Lower leg skin (tissue), 4 donors: ENCODE measurements at regions not wholly inside any gene's neighbourhood (a gene's known extent, or its start where the extent isn't known, plus 50 kb on each side); places are given as distances from the start of the nearest gene placed in this dataset.

Experiments
- DNase-seq, 2 donors: peaks; one replicate each; pipeline ENCODE4 v3.0.0-alpha.2; 2019; ENCODE audit warnings: low spot score in 2 of 2
- H3K4me3 ChIP-seq: fragments of 200-600 bp; sonication (generic); 2 replicates; pipeline ENCODE4 v1.5.1; 2017; ENCODE audit warnings: mild to moderate bottlenecking, low read depth; ENCODE audit not compliant: poor library complexity, severe bottlenecking
- POLR2A ChIP-seq, 2 donors: fragments of 450-650 bp; IDR thresholded peaks; one replicate each; pipeline ENCODE4 v1.6.1; 2016 to 2017; ENCODE audit warnings: antibody characterized with exemption in 2 of 2, mild to moderate bottlenecking in 1 of 2, moderate library complexity in 1 of 2
- WGBS, 2 donors: methylation state at CpG; one replicate each; pipeline ENCODE4 v1.1.5; 2018; 5-methylcytosine and 5-hydroxymethylcytosine counted together
- intact Hi-C: fragments of 100-400 bp; cut with DNase I; formaldehyde crosslinking; loops from one replicate; pipeline ENCODE4 v1.15.0; 2023; ENCODE audit warnings: low total_unique reads
- TF ChIP-seq, protein P1 (sequence below), 3 donors: fragments of 450-650 bp; IDR thresholded peaks; one replicate each; pipeline ENCODE4 v1.5.1; 2016; ENCODE audit warnings: antibody characterized with exemption in 3 of 3, mild to moderate bottlenecking in 3 of 3, moderate library complexity in 2 of 3

DNA sequence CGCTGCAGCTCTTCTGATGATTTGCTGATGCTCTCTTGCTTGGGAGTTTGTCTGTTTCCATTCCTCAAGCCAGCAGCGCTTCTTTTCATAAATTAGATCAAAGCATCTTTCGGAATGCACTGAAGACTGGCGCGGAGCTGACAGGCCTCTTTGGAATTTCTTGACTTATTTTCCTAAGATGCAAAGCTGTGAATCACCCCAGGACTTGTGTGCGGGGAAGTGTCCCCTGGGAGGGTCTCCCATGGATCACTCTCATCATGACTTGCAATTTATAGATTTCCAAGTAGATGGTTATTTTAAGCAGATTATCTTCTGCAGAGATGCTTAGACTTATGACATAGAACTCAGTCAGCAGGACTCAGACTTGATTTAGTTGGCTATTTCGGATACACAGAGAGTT, 467.2 kb downstream of the TCERG1L start:
- DNase-seq: no peak
- TF ChIP-seq, protein P1, sequence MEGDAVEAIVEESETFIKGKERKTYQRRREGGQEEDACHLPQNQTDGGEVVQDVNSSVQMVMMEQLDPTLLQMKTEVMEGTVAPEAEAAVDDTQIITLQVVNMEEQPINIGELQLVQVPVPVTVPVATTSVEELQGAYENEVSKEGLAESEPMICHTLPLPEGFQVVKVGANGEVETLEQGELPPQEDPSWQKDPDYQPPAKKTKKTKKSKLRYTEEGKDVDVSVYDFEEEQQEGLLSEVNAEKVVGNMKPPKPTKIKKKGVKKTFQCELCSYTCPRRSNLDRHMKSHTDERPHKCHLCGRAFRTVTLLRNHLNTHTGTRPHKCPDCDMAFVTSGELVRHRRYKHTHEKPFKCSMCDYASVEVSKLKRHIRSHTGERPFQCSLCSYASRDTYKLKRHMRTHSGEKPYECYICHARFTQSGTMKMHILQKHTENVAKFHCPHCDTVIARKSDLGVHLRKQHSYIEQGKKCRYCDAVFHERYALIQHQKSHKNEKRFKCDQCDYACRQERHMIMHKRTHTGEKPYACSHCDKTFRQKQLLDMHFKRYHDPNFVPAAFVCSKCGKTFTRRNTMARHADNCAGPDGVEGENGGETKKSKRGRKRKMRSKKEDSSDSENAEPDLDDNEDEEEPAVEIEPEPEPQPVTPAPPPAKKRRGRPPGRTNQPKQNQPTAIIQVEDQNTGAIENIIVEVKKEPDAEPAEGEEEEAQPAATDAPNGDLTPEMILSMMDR (IDR thresholded peaks at IDR 0.05): no peak
- TF ChIP-seq POLR2A (IDR thresholded peaks at IDR 0.05): no peak
- intact Hi-C loops: no loop called here
- 39 to 48% methylated on average over 7 of the region's 7 CpGs for WGBS, 2 donors
- H3K4me3 ChIP-seq: no peak overlapping the region

DNA sequence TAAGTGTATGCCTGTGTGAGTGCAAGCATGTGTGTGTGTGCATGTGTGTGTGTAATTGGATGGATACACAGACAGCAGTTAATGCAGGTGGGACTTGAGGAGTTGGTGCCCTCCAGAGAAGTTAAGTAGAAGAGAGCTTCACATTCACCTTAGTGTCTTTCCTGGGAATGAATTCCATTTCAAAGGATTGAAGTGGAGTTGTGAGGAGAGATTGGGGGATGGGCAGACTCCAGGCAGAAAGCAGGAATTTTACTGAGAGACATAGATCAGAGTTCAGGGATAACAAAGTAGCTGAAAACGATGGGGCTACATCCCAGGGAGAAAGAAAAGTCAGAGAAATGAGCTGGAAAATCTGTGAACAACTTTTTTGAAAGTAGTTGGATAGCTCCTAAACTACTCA, 464.4 kb downstream of the TCERG1L start:
- intact Hi-C loops: no loop called here
- WGBS, 2 donors: 18 to 33% methylated on average over 1 of the region's 1 CpG
- DNase-seq: no peak
- no peak overlapping the region for H3K4me3 ChIP-seq
- TF ChIP-seq POLR2A (IDR thresholded peaks at IDR 0.05): no peak
- TF ChIP-seq, protein P1 (IDR thresholded peaks at IDR 0.05): no peak

GRCh38 chr10:130848855-130849254, 462.7 kb downstream of the TCERG1L start:
- 76 to 79% methylated on average over 3 of the region's 3 CpGs for WGBS, 2 donors
- TF ChIP-seq, protein P1 (IDR thresholded peaks at IDR 0.05): no peak
- H3K4me3 ChIP-seq: no peak overlapping the region
- intact Hi-C loops: no loop called here
- no peak for DNase-seq

DNA sequence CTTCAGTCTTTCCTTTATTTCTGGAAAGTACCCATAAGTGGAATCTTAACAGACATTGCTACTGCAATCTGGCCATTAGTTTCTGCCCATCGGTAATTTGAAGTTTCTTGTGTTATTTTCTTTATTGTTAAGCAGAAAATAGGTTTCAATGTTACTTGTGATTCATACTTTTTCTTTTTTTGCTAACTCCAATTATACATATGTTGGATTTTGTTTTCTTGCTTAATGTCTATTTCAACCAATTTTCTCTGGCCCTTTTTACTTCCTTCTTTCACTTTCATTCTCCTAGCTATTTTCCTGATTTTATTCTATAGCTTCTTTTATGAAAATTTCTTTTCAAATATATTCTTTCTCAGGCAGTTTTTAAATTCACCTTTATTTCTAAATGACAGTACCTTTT, 457.4 kb downstream of the TCERG1L start:
- no peak overlapping the region for H3K4me3 ChIP-seq
- DNase-seq: no peak
- intact Hi-C loops: no loop called here
- TF ChIP-seq POLR2A (IDR thresholded peaks at IDR 0.05): no peak
- TF ChIP-seq, protein P1 (IDR thresholded peaks at IDR 0.05): no peak
- WGBS, 2 donors: 80 to 89% methylated on average over 1 of the region's 1 CpG

GRCh38 chr10:130857631-130858295, 453.8 kb downstream of the TCERG1L start:
- H3K4me3 ChIP-seq: no peak overlapping the region
- TF ChIP-seq, protein P1 (IDR thresholded peaks at IDR 0.05): no peak
- no peak for TF ChIP-seq POLR2A (IDR thresholded peaks at IDR 0.05)
- WGBS, 2 donors: 80 to 88% methylated on average over 9 of the region's 9 CpGs
- intact Hi-C loops: no loop called here
- DNase-seq: peak in 1 of 2 donors; percentile 63

GRCh38 chr10:130858626-130859025, 452.9 kb downstream of the TCERG1L start:
- TF ChIP-seq POLR2A (IDR thresholded peaks at IDR 0.05): no peak
- TF ChIP-seq, protein P1 (IDR thresholded peaks at IDR 0.05): no peak
- intact Hi-C loops: no loop called here
- DNase-seq: peak in 1 of 2 donors; percentile 68
- no peak overlapping the region for H3K4me3 ChIP-seq
- WGBS, 2 donors: 31 to 56% methylated on average over 2 of the region's 2 CpGs
